Adipocyte (in vitro differentiated cells): ENCODE measurements at regions not wholly inside any gene's neighbourhood (a gene's known extent, or its start where the extent isn't known, plus 50 kb on each side); places are given as distances from the start of the nearest gene placed in this dataset.

Experiments used
- DNase-seq: peaks from one replicate; pipeline ENCODE4 v3.0.0-alpha.2; 2015; ENCODE audit warnings: low read depth
- H3K27me3 ChIP-seq: replicated peaks from 2 replicates; pipeline ENCODE4 v1.7.0; 2013; ENCODE audit warnings: mild to moderate bottlenecking, low read length, moderate library complexity; ENCODE audit not compliant: control insufficient read depth, insufficient read depth
- H3K36me3 ChIP-seq: 2 replicates; pipeline ENCODE4 v1.7.0; 2013; ENCODE audit warnings: low read length, mild to moderate bottlenecking, moderate library complexity; ENCODE audit not compliant: control insufficient read depth, insufficient read depth, severe bottlenecking
- H3K4me1 ChIP-seq: 2 replicates; pipeline ENCODE4 v1.7.0; 2013; ENCODE audit warnings: mild to moderate bottlenecking, low read length, moderate library complexity; ENCODE audit not compliant: control insufficient read depth, insufficient read depth
- H3K4me3 ChIP-seq: 2 replicates; pipeline ENCODE4 v1.7.0; 2013; ENCODE audit warnings: mild to moderate bottlenecking, low read length, moderate library complexity
- H3K9ac ChIP-seq: 2 replicates; pipeline ENCODE4 v1.7.0; 2013; ENCODE audit warnings: mild to moderate bottlenecking, low read length, moderate library complexity
- H3K9me3 ChIP-seq: 2 replicates; pipeline ENCODE4 v1.7.0; 2013; ENCODE audit warnings: mild to moderate bottlenecking, low read length, moderate library complexity; ENCODE audit not compliant: control insufficient read depth

DNA sequence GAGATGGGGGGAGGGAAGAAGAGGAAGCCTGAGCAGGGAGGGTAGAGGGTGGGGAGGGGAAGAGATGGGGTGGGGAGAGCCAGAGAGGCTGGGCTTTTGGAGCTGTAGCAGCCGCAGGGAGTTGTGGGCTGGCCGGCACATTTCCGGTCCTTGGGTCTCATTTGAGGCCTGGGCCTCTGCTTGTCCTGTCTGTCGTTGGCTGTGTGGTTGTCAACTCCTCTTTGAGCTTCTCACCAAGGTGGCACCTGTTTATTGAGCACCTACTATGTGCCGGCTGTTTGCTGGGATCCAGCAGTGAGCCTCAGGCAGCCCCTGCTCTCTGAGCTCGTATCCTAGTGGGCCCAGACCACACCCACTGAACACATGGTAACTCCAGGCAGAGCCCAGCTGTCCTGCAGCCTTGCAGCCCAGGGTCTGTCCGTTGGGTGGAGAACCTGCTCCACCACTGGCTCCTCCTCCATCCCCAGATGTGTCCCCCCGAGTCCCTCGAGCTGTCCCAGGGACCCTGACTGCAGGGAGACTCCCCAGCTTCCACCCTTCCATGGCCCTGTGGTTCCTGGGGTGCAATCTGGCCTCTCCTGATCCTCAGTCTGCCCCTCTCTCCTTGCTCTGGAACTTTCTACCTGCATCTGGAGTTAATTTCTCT, 164.9 kb downstream of the IRF8 start:
- peaks cover 9% of the 10 kb centered on the region for H3K4me1 ChIP-seq
- H3K27me3 ChIP-seq = peaks cover 46% of the 10 kb centered on the region
- no peak for DNase-seq
- H3K9ac ChIP-seq = no peak overlapping the region
- H3K4me3 ChIP-seq = no peak overlapping the region
- no peaks in the 10 kb centered on the region for H3K9me3 ChIP-seq
- no peaks in the 10 kb centered on the region for H3K36me3 ChIP-seq

DNA sequence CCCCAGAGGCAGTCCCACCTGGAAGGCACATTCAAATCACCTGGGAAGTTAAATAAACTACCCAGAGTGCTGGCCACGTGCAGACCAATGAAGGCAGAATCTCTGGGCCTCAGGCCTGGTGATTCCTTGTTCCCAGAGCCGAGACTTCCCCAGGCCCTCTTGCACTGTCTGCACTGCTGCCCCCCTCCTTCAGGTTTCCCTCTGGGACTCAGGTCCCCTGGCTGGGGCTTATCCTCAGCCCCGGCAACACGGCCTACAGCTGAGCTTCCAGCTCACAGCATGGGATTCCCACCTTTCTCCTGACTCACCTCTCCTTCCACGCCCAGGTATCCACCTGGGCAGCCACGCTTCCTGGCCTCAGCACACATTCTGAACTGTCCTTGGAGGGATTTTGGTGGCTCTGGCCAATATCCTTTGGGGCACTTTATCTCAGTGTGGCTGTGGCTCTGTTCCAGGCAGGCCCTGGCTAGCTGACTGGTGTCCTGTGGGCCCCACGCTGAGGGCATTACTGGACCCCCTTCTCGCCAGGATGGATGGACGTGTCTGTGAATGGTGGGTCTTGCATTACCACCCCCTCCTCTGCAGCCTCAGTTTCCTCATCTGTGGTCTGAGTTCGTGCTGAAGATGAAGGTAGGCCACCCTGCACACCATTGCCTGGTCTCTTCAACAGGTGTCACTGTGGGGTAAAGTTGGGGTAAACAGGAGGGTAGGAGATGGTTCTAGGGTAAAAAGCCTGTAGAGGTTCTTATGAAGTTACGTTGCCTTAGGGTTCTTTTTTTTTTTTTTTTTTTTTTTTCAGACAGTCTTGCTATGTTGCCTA, 165.7 kb downstream of the IRF8 start:
- Histone ChIP-seq H3K9me3 (no peaks in the 10 kb centered on the region), H3K4me1 (peaks cover 9% of the 10 kb centered on the region), H3K4me3 (no peak overlapping the region), H3K27me3 (peaks cover 45% of the 10 kb centered on the region), H3K9ac (no peak overlapping the region), H3K36me3 (no peaks in the 10 kb centered on the region)
- no peak for DNase-seq

DNA sequence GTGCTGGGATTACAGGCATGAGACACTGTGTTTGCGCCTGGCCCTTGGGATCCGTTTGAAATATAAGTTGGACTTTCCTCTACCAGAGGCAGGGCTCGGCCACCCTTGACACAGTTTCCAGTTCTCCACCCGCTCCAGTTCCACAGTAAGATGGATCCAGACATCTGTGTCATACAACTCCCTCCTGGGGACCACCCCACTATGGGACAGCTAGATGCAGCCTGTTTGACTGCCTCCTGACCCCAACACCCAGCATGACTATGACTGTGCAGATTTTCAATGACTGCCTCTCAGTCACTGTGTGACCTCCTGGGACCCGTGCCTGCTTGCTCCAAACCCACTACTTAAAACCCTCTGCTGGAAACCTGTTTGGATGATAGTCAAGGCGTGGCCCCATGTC, 166.7 kb downstream of the IRF8 start:
- Histone ChIP-seq H3K9ac (no peak overlapping the region), H3K4me1 (peaks cover 7% of the 10 kb centered on the region), H3K4me3 (no peak overlapping the region), H3K36me3 (no peaks in the 10 kb centered on the region), H3K9me3 (no peaks in the 10 kb centered on the region), H3K27me3 (peaks cover 47% of the 10 kb centered on the region)
- no peak for DNase-seq

DNA sequence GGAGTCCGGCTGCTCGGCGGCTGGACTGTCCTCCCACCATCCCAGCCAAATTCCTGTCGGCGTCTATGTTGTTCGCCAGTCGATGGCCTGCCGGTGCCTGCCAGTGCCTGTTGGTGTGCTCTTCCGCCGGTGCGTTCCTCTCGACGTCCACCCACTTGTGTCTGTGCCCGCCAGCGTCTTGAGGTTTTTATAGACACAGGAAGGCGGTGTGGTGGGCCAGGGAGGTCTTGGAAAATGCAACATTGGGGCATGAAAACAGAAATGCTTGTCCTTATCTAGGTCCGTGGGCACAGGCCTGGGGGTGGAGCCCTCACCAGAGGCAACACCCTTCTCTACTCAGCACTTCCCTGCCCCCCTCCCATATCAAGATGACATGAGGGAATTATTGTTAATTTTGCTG, 167.8 kb downstream of the IRF8 start:
- no peak for DNase-seq
- Histone ChIP-seq H3K9ac (no peak overlapping the region), H3K27me3 (peaks cover 46% of the 10 kb centered on the region), H3K36me3 (no peaks in the 10 kb centered on the region), H3K4me3 (no peak overlapping the region), H3K4me1 (peaks cover 7% of the 10 kb centered on the region), H3K9me3 (no peaks in the 10 kb centered on the region)

DNA sequence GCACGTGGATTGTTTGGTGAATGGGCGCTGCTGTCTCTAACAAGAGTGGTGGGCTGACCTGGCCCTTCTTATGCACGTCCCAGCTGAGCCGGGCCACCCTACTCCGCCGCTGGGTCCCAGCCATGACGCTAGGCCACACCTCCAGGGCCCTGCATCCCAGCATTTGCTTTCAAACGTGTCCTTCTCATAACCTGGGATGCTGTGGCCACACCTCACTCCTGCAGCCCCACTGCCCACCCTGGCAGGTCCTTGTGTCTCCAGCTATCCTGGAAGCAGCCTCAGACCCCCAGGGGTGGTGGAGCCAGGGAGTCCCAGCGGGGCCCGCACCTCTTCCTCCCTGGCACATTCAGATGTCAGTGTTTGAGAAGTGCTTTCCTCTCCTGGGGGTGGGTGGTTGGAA, 168.6 kb downstream of the IRF8 start:
- H3K36me3 ChIP-seq = no peaks in the 10 kb centered on the region
- H3K4me3 ChIP-seq = no peak overlapping the region
- H3K4me1 ChIP-seq = peaks cover 7% of the 10 kb centered on the region
- DNase-seq = no peak
- no peaks in the 10 kb centered on the region for H3K9me3 ChIP-seq
- H3K27me3 ChIP-seq = peaks cover 46% of the 10 kb centered on the region
- no peak overlapping the region for H3K9ac ChIP-seq

DNA sequence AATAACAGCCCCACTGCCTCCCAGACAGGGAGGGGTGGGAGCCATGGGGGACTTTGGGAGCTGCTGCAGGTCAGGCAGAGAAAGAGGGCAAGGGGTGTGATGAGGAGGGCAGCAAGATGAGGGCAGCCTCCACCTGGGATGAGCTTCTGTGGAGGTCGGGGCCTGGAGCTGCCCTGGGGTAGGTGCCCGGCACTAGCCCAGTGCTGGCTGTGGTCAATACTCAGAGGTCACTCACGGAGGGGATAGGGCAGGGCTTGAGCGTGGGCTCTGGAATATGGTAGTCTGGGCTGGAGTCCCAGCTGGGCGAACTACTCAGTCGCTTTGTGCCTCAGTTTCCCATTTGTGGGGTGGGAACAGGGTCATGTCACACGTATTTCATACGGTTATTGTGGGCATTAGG, 169.0 kb downstream of the IRF8 start:
- H3K4me3 ChIP-seq = no peak overlapping the region
- H3K9me3 ChIP-seq = no peaks in the 10 kb centered on the region
- DNase-seq = no peak
- peaks cover 7% of the 10 kb centered on the region for H3K4me1 ChIP-seq
- H3K27me3 ChIP-seq = peaks cover 45% of the 10 kb centered on the region
- H3K36me3 ChIP-seq = no peaks in the 10 kb centered on the region
- no peak overlapping the region for H3K9ac ChIP-seq

DNA sequence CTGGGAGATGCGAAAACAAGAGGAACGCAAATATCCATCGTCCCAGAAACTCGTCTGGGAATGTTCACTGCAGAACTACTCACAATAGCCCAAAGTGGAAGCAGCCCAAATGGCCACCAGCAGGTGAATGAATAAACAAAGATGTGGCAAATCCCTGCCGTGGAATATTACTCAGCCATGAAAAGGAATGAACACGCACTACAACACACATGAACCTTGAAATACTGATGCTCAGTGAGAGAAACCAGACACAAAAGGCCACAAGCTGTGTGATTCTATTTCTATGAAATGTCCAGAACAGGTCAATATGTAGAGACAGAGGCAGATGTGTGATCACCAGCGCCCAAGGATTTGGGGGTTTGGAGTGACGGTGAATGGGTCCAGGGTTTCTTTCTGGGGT, 169.8 kb downstream of the IRF8 start:
- Histone ChIP-seq H3K36me3 (no peaks in the 10 kb centered on the region), H3K4me3 (no peak overlapping the region), H3K9ac (no peak overlapping the region), H3K4me1 (peaks cover 7% of the 10 kb centered on the region), H3K9me3 (no peaks in the 10 kb centered on the region), H3K27me3 (peaks cover 49% of the 10 kb centered on the region)
- no peak for DNase-seq

DNA sequence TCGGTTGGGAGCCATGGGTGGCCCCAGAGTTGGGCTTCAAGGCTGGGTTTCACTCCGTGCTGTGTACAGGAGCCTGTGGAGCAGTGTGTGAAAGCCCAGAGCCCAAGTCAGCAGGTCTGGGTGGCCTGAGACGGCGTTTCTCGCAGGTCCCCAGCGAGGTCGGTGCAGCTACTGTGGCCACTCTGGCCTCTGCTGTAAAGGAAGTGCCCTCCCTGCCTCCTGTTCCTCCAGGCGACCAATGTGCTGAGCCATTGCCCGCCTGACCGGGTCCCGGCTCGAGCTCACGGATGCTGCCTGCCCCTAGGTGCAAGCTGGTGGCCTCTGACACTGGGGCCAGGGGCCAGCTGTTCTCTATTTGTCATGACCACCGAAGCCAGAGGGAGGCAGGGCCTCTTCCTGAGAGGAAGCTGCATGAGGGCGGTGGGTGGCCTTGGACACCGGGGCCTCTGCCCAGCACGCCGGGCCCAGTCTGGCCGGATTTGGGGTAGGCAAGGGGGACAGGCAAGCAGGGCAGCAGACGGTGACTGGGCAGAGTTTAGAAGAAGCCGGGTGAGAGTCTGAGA, 170.9 kb downstream of the IRF8 start:
- Histone ChIP-seq H3K36me3 (no peaks in the 10 kb centered on the region), H3K4me3 (no peak overlapping the region), H3K4me1 (peaks cover 7% of the 10 kb centered on the region), H3K27me3 (peaks cover 47% of the 10 kb centered on the region), H3K9ac (no peak overlapping the region), H3K9me3 (no peaks in the 10 kb centered on the region)
- DNase-seq = no peak

DNA sequence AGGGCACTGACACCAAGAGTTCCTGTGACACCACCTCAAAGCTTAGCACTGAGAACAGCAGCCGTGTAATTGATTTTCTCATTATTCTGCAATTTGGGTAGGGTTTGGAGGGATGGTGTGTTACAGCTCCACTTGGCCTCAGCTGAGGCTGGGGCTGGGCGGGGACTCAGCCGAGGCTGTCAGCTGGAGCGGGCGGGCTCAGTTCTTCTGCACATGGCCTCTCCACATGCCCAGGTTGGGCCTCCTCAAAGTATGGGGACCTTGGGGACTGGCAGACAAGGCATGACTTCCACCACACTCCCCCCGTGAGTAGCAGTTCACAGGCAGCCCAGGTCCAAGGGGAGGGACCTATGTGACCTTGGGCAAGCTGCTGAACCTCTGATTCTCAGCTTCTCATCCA, 171.5 kb downstream of the IRF8 start:
- no peak for DNase-seq
- H3K27me3 ChIP-seq = peaks cover 47% of the 10 kb centered on the region
- no peaks in the 10 kb centered on the region for H3K36me3 ChIP-seq
- H3K9ac ChIP-seq = no peak overlapping the region
- no peaks in the 10 kb centered on the region for H3K9me3 ChIP-seq
- no peak overlapping the region for H3K4me3 ChIP-seq
- peaks cover 7% of the 10 kb centered on the region for H3K4me1 ChIP-seq

DNA sequence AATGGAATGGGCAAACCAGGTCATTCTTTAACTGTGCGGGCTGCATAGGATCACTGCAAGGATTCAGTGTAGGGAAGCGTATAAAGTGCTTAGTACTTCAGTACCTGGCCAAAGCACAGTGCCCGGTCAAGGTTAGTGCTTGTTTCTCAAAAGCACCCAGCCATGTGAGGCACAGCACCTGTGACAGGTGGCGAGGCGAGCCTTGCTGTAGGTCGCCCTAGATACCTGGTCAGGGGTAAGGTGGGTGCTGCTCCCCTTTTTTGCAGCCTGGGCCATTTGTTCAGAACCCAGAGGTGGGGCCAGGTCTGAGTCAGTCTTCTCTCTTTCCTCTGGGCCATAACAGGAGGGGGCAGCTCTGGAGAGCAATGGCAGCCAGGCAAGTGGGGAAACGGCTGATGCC, 172.0 kb downstream of the IRF8 start:
- Histone ChIP-seq H3K27me3 (peaks cover 52% of the 10 kb centered on the region), H3K9ac (no peak overlapping the region), H3K4me3 (no peak overlapping the region)

DNA sequence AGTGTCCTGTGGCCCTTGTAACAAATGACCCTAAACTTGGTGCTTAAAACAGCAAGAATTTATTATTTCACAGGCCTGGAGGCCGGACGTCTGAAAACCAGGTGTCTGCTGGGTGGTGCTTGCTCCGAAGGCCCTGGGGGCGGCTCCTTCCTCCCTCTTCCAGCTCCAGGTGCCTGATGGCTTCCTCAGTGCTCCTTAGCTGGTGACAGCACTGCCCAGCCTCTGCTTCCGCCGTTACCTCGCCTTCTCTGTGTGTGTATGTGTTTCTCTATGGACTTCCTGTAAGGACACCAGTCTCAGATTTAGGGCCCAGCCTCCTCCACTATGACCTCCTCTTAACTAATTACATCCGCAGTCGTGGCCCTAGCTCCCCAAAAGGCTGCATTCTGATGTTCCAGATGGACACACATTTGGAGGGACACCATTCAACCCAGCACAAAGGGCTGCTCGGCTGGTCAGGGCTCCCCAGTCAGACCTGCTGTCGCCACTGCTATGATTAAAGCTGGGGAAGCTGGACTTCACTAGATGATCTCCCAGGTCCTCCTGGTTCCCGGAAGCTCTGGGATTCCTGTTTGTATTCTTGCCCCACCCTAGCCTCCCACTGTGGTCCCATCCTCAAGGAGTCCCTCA, 172.8 kb downstream of the IRF8 start:
- H3K27me3 ChIP-seq = peaks cover 59% of the 10 kb centered on the region

More for the DNA sequence above, 172.0 kb downstream of the IRF8 start:
- no peaks in the 10 kb centered on the region for H3K9me3 ChIP-seq
- no peaks in the 10 kb centered on the region for H3K36me3 ChIP-seq
- H3K4me1 ChIP-seq = peaks cover 2% of the 10 kb centered on the region
- DNase-seq = no peak

More for the DNA sequence above, 172.8 kb downstream of the IRF8 start:
- no peak for DNase-seq
- Histone ChIP-seq H3K9ac (no peak overlapping the region), H3K36me3 (no peaks in the 10 kb centered on the region), H3K9me3 (no peaks in the 10 kb centered on the region), H3K4me3 (no peak overlapping the region), H3K4me1 (no peaks in the 10 kb centered on the region)
